ENCODE measurements at regions not wholly inside any gene's neighbourhood (a gene's known extent, or its start where the extent isn't known, plus 50 kb on each side); places are given as distances from the start of the nearest gene placed in this dataset.

GRCh38 chr2:11004199-11004598, 92.5 kb downstream of the KCNF1 start:
- H3K9me3 ChIP-seq, result no peaks in the 10 kb centered on the region
- peaks cover 0 to 14% (median 0%) of the 10 kb centered on the region in 4 donors for H3K27me3 ChIP-seq
- peaks cover 0 to 14% (median 0%) of the 10 kb centered on the region in 3 donors for H3K4me1 ChIP-seq
- no peak for TF ChIP-seq CTCF (IDR thresholded peaks at IDR 0.05)
- no peak for TF ChIP-seq POLR2A (IDR thresholded peaks at IDR 0.05)
- no peaks in the 10 kb centered on the region for H3K36me3 ChIP-seq
- intact Hi-C loops (cut with DNase I), result no loop called here
- DNase-seq, result no peak
- no peak overlapping the region for H3K27ac ChIP-seq
- 50 to 56% methylated on average over 3 of the region's 3 CpGs for WGBS, 2 donors
- H3K4me3 ChIP-seq, result no peak overlapping the region

DNA sequence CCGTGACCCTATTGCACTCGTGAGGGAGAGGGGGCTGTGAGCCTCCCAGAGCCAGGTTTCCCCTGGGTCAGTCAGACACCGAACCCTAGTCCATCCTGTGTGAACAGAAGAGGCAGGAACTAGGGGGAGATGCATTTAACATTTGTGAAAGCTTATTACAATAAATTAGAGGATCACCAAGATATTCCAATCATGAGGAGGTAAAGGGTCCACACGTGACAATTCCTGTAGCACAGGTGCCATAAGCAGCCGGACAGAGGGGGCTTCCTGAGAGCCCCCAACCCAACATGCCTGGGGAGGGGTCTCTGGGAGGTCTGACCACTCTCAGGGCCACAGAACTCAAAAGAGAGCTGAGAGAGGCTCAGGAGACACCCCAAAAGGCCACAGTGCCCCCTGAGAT, 93.3 kb downstream of the KCNF1 start:
- intact Hi-C loops (cut with DNase I), result no loop called here

DNA sequence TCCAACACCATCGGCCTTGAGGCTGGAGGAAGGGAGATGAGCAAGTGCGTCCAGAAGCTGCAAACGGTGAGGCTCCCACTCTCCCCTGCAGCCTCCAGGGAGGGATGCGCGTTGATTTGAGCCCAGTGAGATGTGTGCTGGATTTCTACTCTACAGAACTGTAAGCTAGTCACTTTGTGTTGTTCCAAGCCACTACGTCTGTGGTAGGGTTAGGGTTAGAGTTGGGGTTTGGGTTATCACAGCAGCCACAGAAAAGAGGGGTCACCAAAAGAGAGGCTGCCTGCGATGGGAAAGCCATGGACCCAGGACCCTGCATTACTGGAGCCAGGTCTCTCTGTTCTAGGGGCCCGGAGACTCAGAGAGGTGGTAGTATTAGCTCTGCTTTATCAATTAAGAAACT, 94.5 kb downstream of the KCNF1 start:
- WGBS, 2 donors, result 92 to 95% methylated on average over 6 to 8 of the region's 8 CpGs
- Histone ChIP-seq H3K9me3 (no peaks in the 10 kb centered on the region), H3K36me3 (no peaks in the 10 kb centered on the region), H3K4me3 (no peak overlapping the region), H3K27me3 (peaks cover 0 to 14% (median 0%) of the 10 kb centered on the region in 4 donors), H3K27ac (no peak overlapping the region), H3K4me1 (peaks cover 0 to 14% (median 0%) of the 10 kb centered on the region in 3 donors)
- intact Hi-C loops (cut with DNase I), result no loop called here
- TF ChIP-seq CTCF (IDR thresholded peaks at IDR 0.05), result no peak
- no peak for TF ChIP-seq POLR2A (IDR thresholded peaks at IDR 0.05)
- DNase-seq, result no peak

More for the DNA sequence above, 93.3 kb downstream of the KCNF1 start:
- no peaks in the 10 kb centered on the region for H3K36me3 ChIP-seq
- 74 to 92% methylated on average over 4 to 5 of the region's 5 CpGs for WGBS, 2 donors
- peaks cover 0 to 14% (median 0%) of the 10 kb centered on the region in 3 donors for H3K4me1 ChIP-seq
- no peak overlapping the region for H3K27ac ChIP-seq
- H3K4me3 ChIP-seq, result no peak overlapping the region
- H3K9me3 ChIP-seq, result no peaks in the 10 kb centered on the region
- no peak for DNase-seq
- TF ChIP-seq CTCF (IDR thresholded peaks at IDR 0.05), result no peak
- TF ChIP-seq POLR2A (IDR thresholded peaks at IDR 0.05), result no peak
- peaks cover 0 to 14% (median 0%) of the 10 kb centered on the region in 4 donors for H3K27me3 ChIP-seq

GRCh38 chr2:11007331-11008264, 95.9 kb downstream of the KCNF1 start:
- intact Hi-C loops (cut with DNase I), result no loop called here
- TF ChIP-seq POLR2A (IDR thresholded peaks at IDR 0.05) (no peak), CTCF (IDR thresholded peaks at IDR 0.05) (no peak)
- peaks cover 0 to 14% (median 0%) of the 10 kb centered on the region in 4 donors for H3K27me3 ChIP-seq
- no peaks in the 10 kb centered on the region for H3K9me3 ChIP-seq
- H3K4me1 ChIP-seq, result peaks cover 0 to 14% (median 0%) of the 10 kb centered on the region in 3 donors
- H3K27ac ChIP-seq, result no peak overlapping the region
- H3K4me3 ChIP-seq, result no peak overlapping the region
- no peaks in the 10 kb centered on the region for H3K36me3 ChIP-seq
- WGBS, 2 donors, result 89 to 91% methylated on average over 18 of the region's 18 CpGs
- DNase-seq, result no peak

DNA sequence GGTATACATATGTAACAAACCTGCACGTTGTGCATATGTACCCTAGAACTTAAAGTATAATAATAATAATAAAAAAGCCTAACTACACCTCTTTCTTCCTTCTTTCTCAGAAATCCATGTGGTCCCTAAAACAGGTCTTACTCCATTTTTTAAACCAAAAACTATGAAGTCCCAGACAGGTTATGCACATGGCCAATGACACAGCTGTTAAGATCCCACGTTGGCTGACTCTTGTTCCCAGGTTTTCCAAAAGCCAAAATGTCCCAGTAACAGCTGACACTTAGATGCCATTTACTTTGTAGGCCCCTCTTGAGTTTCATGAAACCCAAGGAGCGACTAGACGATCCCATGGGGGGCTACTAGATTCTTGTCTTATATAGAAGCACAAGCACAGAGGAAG, 97.0 kb downstream of the KCNF1 start:
- TF ChIP-seq CTCF (IDR thresholded peaks at IDR 0.05) (no peak), POLR2A (IDR thresholded peaks at IDR 0.05) (no peak)
- H3K4me3 ChIP-seq, result no peak overlapping the region
- H3K4me1 ChIP-seq, result peaks cover 0 to 10% (median 0%) of the 10 kb centered on the region in 3 donors
- 83 to 86% methylated on average over 4 of the region's 4 CpGs for WGBS, 2 donors
- no peak overlapping the region for H3K27ac ChIP-seq
- no peak for DNase-seq
- H3K27me3 ChIP-seq, result peaks cover 0 to 10% (median 0%) of the 10 kb centered on the region in 4 donors
- intact Hi-C loops (cut with DNase I), result no loop called here
- H3K36me3 ChIP-seq, result no peaks in the 10 kb centered on the region
- no peaks in the 10 kb centered on the region for H3K9me3 ChIP-seq
